ENCODE measurements at regions not wholly inside any gene's neighbourhood (a gene's known extent, or its start where the extent isn't known, plus 50 kb on each side); places are given as distances from the start of the nearest gene placed in this dataset.

DNA sequence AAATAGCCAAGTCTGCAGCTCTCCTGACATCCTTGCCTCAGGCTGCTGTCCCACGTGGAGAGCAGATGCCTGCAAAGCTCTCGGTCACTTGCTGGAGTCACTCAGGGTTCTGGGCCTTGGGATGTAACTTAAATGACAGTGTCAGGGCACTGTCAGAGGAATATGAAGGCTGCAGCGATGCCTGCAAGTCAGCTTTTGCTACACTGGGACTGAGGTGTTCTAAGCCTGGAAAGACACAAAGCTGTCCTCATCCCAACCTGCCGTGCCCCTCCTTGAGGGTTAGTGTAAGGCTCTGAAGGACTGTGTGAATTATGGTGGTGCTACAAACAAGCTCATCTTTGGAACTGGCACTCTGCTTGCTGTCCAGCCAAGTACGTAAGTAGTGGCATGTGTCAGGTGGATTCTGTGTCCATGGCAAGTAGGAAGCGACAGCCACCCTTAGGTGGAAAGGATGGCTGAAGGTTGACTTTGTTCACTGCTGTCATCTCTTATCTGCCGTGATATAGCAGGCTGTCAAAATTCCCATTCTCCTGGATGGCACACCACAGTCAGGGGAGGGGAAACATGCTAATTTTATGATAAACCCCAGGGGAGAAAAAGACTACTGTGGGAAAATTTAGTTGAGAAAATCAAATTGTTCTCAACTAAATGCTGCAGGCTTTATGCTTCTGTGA, 79.9 kb downstream of the DAD1 start:
- no peak overlapping the region for H3K9ac ChIP-seq (ENCODE audit: low read depth in 1 of 2, low read length in 2 of 2)
- H3K9me3 ChIP-seq (ENCODE audit: control insufficient read depth in 4 of 4, low read length in 3 of 4) = no peaks in the 10 kb centered on the region
- H3K36me3 ChIP-seq (ENCODE audit: control insufficient read depth in 4 of 4, insufficient read depth in 3 of 4, low read depth in 1 of 4, low read length in 3 of 4) = no peaks in the 10 kb centered on the region
- no peak for DNase-seq (ENCODE audit: low spot score)
- H3K27me3 ChIP-seq (ENCODE audit: control insufficient read depth in 4 of 4, insufficient read depth in 4 of 4, low read length in 3 of 4) = no peaks in the 10 kb centered on the region
- TF ChIP-seq YY1 (IDR thresholded peaks at IDR 0.05) = no peak
- TF ChIP-seq EGR1 (IDR thresholded peaks at IDR 0.05; ENCODE audit: low read depth in 2 of 2) = no peak
- TF ChIP-seq, protein P1, sequence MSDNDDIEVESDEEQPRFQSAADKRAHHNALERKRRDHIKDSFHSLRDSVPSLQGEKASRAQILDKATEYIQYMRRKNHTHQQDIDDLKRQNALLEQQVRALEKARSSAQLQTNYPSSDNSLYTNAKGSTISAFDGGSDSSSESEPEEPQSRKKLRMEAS (IDR thresholded peaks at IDR 0.05) = no peak
- TF ChIP-seq, protein P2, sequence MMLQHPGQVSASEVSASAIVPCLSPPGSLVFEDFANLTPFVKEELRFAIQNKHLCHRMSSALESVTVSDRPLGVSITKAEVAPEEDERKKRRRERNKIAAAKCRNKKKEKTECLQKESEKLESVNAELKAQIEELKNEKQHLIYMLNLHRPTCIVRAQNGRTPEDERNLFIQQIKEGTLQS (IDR thresholded peaks at IDR 0.05) = no peak
- no peak for TF ChIP-seq RAD21 (IDR thresholded peaks at IDR 0.05)
- no peak for TF ChIP-seq NR2F2 (IDR thresholded peaks at IDR 0.05)
- TF ChIP-seq GABPA (IDR thresholded peaks at IDR 0.05 in 1 of 2, conservative IDR thresholded peaks at IDR 0.05 in 1 of 2) = no peak
- no peak for TF ChIP-seq HNF4G (IDR thresholded peaks at IDR 0.05)
- no peak for TF ChIP-seq FOXA2 (IDR thresholded peaks at IDR 0.05)
- no peak for TF ChIP-seq TAF1 (conservative IDR thresholded peaks at IDR 0.05)
- no peak for TF ChIP-seq HNF4A (conservative IDR thresholded peaks at IDR 0.05)
- TF ChIP-seq SP1 (IDR thresholded peaks at IDR 0.05) = no peak
- no peak for TF ChIP-seq JUND (IDR thresholded peaks at IDR 0.05)
- TF ChIP-seq FOXA1 (IDR thresholded peaks at IDR 0.05) = no peak
- TF ChIP-seq, protein P3, sequence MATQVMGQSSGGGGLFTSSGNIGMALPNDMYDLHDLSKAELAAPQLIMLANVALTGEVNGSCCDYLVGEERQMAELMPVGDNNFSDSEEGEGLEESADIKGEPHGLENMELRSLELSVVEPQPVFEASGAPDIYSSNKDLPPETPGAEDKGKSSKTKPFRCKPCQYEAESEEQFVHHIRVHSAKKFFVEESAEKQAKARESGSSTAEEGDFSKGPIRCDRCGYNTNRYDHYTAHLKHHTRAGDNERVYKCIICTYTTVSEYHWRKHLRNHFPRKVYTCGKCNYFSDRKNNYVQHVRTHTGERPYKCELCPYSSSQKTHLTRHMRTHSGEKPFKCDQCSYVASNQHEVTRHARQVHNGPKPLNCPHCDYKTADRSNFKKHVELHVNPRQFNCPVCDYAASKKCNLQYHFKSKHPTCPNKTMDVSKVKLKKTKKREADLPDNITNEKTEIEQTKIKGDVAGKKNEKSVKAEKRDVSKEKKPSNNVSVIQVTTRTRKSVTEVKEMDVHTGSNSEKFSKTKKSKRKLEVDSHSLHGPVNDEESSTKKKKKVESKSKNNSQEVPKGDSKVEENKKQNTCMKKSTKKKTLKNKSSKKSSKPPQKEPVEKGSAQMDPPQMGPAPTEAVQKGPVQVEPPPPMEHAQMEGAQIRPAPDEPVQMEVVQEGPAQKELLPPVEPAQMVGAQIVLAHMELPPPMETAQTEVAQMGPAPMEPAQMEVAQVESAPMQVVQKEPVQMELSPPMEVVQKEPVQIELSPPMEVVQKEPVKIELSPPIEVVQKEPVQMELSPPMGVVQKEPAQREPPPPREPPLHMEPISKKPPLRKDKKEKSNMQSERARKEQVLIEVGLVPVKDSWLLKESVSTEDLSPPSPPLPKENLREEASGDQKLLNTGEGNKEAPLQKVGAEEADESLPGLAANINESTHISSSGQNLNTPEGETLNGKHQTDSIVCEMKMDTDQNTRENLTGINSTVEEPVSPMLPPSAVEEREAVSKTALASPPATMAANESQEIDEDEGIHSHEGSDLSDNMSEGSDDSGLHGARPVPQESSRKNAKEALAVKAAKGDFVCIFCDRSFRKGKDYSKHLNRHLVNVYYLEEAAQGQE (IDR thresholded peaks at IDR 0.05) = no peak
- no peak for TF ChIP-seq RXRA (IDR thresholded peaks at IDR 0.05)
- H3K4me3 ChIP-seq (ENCODE audit: low read depth in 1 of 3, low read length in 3 of 3) = no peak overlapping the region
- H3K27ac ChIP-seq (ENCODE audit: low read depth in 1 of 2, low read length in 2 of 2) = no peak overlapping the region
- H3K4me1 ChIP-seq (ENCODE audit: control insufficient read depth in 4 of 4, insufficient read depth in 4 of 4, low read length in 3 of 4) = peaks cover 0 to 8% (median 3%) of the 10 kb centered on the region in 4 donors
- WGBS = 91% methylated on average over 7 of the region's 7 CpGs

DNA sequence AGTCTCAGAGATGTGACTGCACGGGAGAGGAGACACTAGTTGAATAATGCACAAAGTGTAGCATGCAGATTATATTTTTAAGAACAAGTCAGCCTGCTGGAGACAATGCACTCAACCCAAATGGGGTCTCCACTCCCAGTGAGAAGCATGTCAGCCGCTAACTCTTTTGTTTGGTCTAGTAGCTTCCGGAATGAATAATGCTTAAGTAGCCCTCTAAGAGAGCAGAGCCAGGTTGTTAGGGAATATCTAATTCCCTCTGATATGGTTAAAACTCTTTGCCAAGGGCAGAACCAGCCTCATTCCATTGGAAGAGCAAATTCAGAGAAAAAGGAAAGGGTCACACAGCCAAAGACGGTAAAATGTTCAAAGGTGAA, 80.4 kb downstream of the DAD1 start:
- H3K27ac ChIP-seq (ENCODE audit: low read depth in 1 of 2, low read length in 2 of 2) = no peak overlapping the region
- H3K36me3 ChIP-seq (ENCODE audit: control insufficient read depth in 4 of 4, insufficient read depth in 3 of 4, low read depth in 1 of 4, low read length in 3 of 4) = no peaks in the 10 kb centered on the region
- peaks cover 0 to 8% (median 3%) of the 10 kb centered on the region in 4 donors for H3K4me1 ChIP-seq (ENCODE audit: control insufficient read depth in 4 of 4, insufficient read depth in 4 of 4, low read length in 3 of 4)
- no peak overlapping the region for H3K4me3 ChIP-seq (ENCODE audit: low read depth in 1 of 3, low read length in 3 of 3)
- H3K27me3 ChIP-seq (ENCODE audit: control insufficient read depth in 4 of 4, insufficient read depth in 4 of 4, low read length in 3 of 4) = no peaks in the 10 kb centered on the region
- H3K9ac ChIP-seq (ENCODE audit: low read depth in 1 of 2, low read length in 2 of 2) = no peak overlapping the region
- DNase-seq (ENCODE audit: low spot score) = no peak
- H3K9me3 ChIP-seq (ENCODE audit: control insufficient read depth in 4 of 4, low read length in 3 of 4) = no peaks in the 10 kb centered on the region
- TF ChIP-seq, protein P2 (IDR thresholded peaks at IDR 0.05) = no peak
- TF ChIP-seq RXRA (IDR thresholded peaks at IDR 0.05) = no peak
- TF ChIP-seq TAF1 (conservative IDR thresholded peaks at IDR 0.05) = no peak
- TF ChIP-seq, protein P4, sequence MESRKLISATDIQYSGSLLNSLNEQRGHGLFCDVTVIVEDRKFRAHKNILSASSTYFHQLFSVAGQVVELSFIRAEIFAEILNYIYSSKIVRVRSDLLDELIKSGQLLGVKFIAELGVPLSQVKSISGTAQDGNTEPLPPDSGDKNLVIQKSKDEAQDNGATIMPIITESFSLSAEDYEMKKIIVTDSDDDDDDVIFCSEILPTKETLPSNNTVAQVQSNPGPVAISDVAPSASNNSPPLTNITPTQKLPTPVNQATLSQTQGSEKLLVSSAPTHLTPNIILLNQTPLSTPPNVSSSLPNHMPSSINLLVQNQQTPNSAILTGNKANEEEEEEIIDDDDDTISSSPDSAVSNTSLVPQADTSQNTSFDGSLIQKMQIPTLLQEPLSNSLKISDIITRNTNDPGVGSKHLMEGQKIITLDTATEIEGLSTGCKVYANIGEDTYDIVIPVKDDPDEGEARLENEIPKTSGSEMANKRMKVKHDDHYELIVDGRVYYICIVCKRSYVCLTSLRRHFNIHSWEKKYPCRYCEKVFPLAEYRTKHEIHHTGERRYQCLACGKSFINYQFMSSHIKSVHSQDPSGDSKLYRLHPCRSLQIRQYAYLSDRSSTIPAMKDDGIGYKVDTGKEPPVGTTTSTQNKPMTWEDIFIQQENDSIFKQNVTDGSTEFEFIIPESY (IDR thresholded peaks at IDR 0.05) = no peak
- no peak for TF ChIP-seq FOXA1 (IDR thresholded peaks at IDR 0.05)
- no peak for TF ChIP-seq RAD21 (IDR thresholded peaks at IDR 0.05)
- TF ChIP-seq, protein P5, sequence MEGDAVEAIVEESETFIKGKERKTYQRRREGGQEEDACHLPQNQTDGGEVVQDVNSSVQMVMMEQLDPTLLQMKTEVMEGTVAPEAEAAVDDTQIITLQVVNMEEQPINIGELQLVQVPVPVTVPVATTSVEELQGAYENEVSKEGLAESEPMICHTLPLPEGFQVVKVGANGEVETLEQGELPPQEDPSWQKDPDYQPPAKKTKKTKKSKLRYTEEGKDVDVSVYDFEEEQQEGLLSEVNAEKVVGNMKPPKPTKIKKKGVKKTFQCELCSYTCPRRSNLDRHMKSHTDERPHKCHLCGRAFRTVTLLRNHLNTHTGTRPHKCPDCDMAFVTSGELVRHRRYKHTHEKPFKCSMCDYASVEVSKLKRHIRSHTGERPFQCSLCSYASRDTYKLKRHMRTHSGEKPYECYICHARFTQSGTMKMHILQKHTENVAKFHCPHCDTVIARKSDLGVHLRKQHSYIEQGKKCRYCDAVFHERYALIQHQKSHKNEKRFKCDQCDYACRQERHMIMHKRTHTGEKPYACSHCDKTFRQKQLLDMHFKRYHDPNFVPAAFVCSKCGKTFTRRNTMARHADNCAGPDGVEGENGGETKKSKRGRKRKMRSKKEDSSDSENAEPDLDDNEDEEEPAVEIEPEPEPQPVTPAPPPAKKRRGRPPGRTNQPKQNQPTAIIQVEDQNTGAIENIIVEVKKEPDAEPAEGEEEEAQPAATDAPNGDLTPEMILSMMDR (IDR thresholded peaks at IDR 0.05; ENCODE audit: low read depth, low read length, missing input control) = no peak
- TF ChIP-seq FOXA2 (IDR thresholded peaks at IDR 0.05) = no peak
- WGBS = 89% methylated on average over 4 of the region's 4 CpGs

All from liver (tissue), 8 donors.